ENCODE measurements at regions not wholly inside any gene's neighbourhood (a gene's known extent, or its start where the extent isn't known, plus 50 kb on each side); places are given as distances from the start of the nearest gene placed in this dataset.

- no peak for TF ChIP-seq CTCF (IDR thresholded peaks at IDR 0.05)
- TF ChIP-seq POLR2AphosphoS5 (IDR thresholded peaks at IDR 0.05): no peak
- no peak for TF ChIP-seq POLR2A (IDR thresholded peaks at IDR 0.05)
- no peak for TF ChIP-seq EP300 (IDR thresholded peaks at IDR 0.05)
Observed at GRCh38 chr5:115458416-115458815, 86.2 kb downstream of the FEM1C start.

Measured in upper lobe of left lung (tissue), 4 donors.